GM12872 (cell line): ENCODE measurements at regions not wholly inside any gene's neighbourhood (a gene's known extent, or its start where the extent isn't known, plus 50 kb on each side); places are given as distances from the start of the nearest gene placed in this dataset.

Experiments
- CTCF ChIP-seq: IDR thresholded peaks from 3 replicates; pipeline ENCODE4 v1.5.1; 2011; ENCODE audit warnings: low read depth, mild to moderate bottlenecking, low read length, moderate library complexity; ENCODE audit not compliant: insufficient read depth

GRCh38 chr6:86848986-86849385, 88.3 kb upstream of the HTR1E start:
- TF ChIP-seq CTCF: no peak

- TF ChIP-seq CTCF: no peak
These were observed 104.6 kb upstream of the HTR1E start for GRCh38 chr6:86832686-86833085.

GRCh38 chr6:86825436-86825835, 111.9 kb upstream of the HTR1E start:
- no peak for TF ChIP-seq CTCF

GRCh38 chr6:86822747-86823146, 114.6 kb upstream of the HTR1E start:
- no peak for TF ChIP-seq CTCF

- no peak for TF ChIP-seq CTCF
These were observed 116.6 kb upstream of the HTR1E start for GRCh38 chr6:86820750-86821149.

- no peak for TF ChIP-seq CTCF
These were observed 143.7 kb upstream of the HTR1E start for GRCh38 chr6:86793649-86794048.

GRCh38 chr6:86791476-86791875, 145.9 kb upstream of the HTR1E start:
- TF ChIP-seq CTCF: no peak
